CD14-positive monocyte (primary cell): ENCODE measurements at regions not wholly inside any gene's neighbourhood (a gene's known extent, or its start where the extent isn't known, plus 50 kb on each side); places are given as distances from the start of the nearest gene placed in this dataset.

Experiments used
- DNase-seq, 3 donors: peaks; one replicate each; pipeline ENCODE4 v3.0.0-alpha.2; 2011 to 2022
- H2AFZ ChIP-seq: 2 replicates; pipeline ENCODE4 v1.6.0; 2012; ENCODE audit warnings: mild to moderate bottlenecking, low read depth, low read length, inconsistent platforms; ENCODE audit not compliant: insufficient read depth, poor library complexity, severe bottlenecking
- H3K27ac ChIP-seq, 2 donors: 1 replicate in 1 of 2; 2 replicates in 1 of 2; pipeline ENCODE4 v1.5.1; 2012 to 2013; ENCODE audit warnings: low read length in 2 of 2, control low read depth in 1 of 2, inconsistent platforms in 1 of 2, low read depth in 1 of 2, mild to moderate bottlenecking in 1 of 2
- H3K27me3 ChIP-seq, 2 donors: one replicate each; pipeline versions ENCODE4 v1.6.0 to v1.6.1; 2011 to 2013; ENCODE audit warnings: low read length in 2 of 2; ENCODE audit not compliant: control insufficient read depth in 2 of 2, insufficient read depth in 2 of 2
- H3K36me3 ChIP-seq, 2 donors: replicated peaks in 1 of 2; 1 replicate in 1 of 2; 2 replicates in 1 of 2; pipeline versions ENCODE4 v1.5.1 to v1.6.1; 2012 to 2013; ENCODE audit warnings: low read length in 2 of 2, control low read depth in 1 of 2, inconsistent platforms in 1 of 2, mild to moderate bottlenecking in 1 of 2; ENCODE audit not compliant: insufficient read depth in 2 of 2, control insufficient read depth in 1 of 2
- H3K4me1 ChIP-seq, 2 donors: 1 replicate in 1 of 2; 2 replicates in 1 of 2; pipeline versions ENCODE4 v1.5.1 to v1.6.1; 2012 to 2013; ENCODE audit warnings: low read length in 2 of 2, control low read depth in 1 of 2, inconsistent platforms in 1 of 2, mild to moderate bottlenecking in 1 of 2, moderate library complexity in 1 of 2; ENCODE audit not compliant: insufficient read depth in 2 of 2, control insufficient read depth in 1 of 2
- H3K4me2 ChIP-seq: replicated peaks from 2 replicates; pipeline ENCODE3; 2012; ENCODE audit warnings: low read length, moderate library complexity, mild to moderate bottlenecking; ENCODE audit not compliant: poor library complexity, severe bottlenecking; ENCODE audit errors: extremely low read depth
- H3K4me3 ChIP-seq, 3 experiments: fragments of 200-600 bp in 1 of 3; sonication (generic) in 1 of 3; replicated peaks in 1 of 3; 1 replicate in 2 of 3; 2 replicates in 1 of 3; pipeline ENCODE4 v1.5.1; 2011 to 2013; ENCODE audit warnings: low read length in 3 of 3, mild to moderate bottlenecking in 3 of 3, control low read depth in 2 of 3, low read depth in 2 of 3, inconsistent platforms in 1 of 3, moderate library complexity in 1 of 3
- H3K79me2 ChIP-seq: 2 replicates; pipeline ENCODE4 v1.6.0; 2012; ENCODE audit warnings: mild to moderate bottlenecking, control low read depth, inconsistent platforms, low read length, moderate library complexity; ENCODE audit not compliant: insufficient read depth
- H3K9ac ChIP-seq: 2 replicates; pipeline ENCODE4 v1.6.0; 2017; ENCODE audit warnings: low read length, mild to moderate bottlenecking; ENCODE audit not compliant: insufficient read depth, poor library complexity, severe bottlenecking
- H3K9me3 ChIP-seq, 2 donors: replicated peaks in 1 of 2; 1 replicate in 1 of 2; 2 replicates in 1 of 2; pipeline versions ENCODE4 v1.5.1 to v1.6.1; 2012 to 2013; ENCODE audit warnings: low read length in 2 of 2, control low read depth in 1 of 2; ENCODE audit not compliant: control insufficient read depth in 1 of 2, insufficient read depth in 1 of 2
- H4K20me1 ChIP-seq: 2 replicates; pipeline ENCODE4 v1.6.0; 2012; ENCODE audit warnings: mild to moderate bottlenecking, low read length, control low read depth, moderate library complexity; ENCODE audit not compliant: insufficient read depth
- H3K27ac Mint-ChIP-seq, 7 donors: one replicate each; pipeline ENCODE4 v1.8.0; 2020; ENCODE audit warnings: mild to moderate bottlenecking in 7 of 7, mixed read lengths in 7 of 7, moderate library complexity in 6 of 7, inconsistent platforms in 2 of 7
- H3K27me3 Mint-ChIP-seq, 3 donors: one replicate each; pipeline ENCODE4 v1.8.0; 2021 to 2022; ENCODE audit warnings: low read depth in 3 of 3, mild to moderate bottlenecking in 3 of 3, mixed read lengths in 3 of 3, moderate library complexity in 3 of 3, inconsistent platforms in 1 of 3
- H3K36me3 Mint-ChIP-seq, 2 donors: one replicate each; pipeline ENCODE4 v1.8.0; 2020; ENCODE audit warnings: mixed read lengths in 2 of 2, inconsistent platforms in 1 of 2, mild to moderate bottlenecking in 1 of 2
- H3K4me1 Mint-ChIP-seq: one replicate; pipeline ENCODE4 v1.8.0; 2020; ENCODE audit warnings: mild to moderate bottlenecking, mixed read lengths
- H3K4me3 Mint-ChIP-seq, 2 donors: one replicate each; pipeline ENCODE4 v1.8.0; 2020; ENCODE audit warnings: mild to moderate bottlenecking in 2 of 2, mixed read lengths in 2 of 2, moderate library complexity in 1 of 2
- H3K9me3 Mint-ChIP-seq, 7 donors: one replicate each; pipeline ENCODE4 v1.8.0; 2020 to 2022; ENCODE audit warnings: mixed read lengths in 7 of 7, mild to moderate bottlenecking in 6 of 7, moderate library complexity in 6 of 7, inconsistent platforms in 2 of 7
- CTCF ChIP-seq: fragments of 200-600 bp; IDR thresholded peaks from one replicate; pipeline ENCODE4 v1.8.0; 2022; ENCODE audit warnings: antibody characterized with exemption, mild to moderate bottlenecking
- WGBS: methylation state at CpG from one replicate; pipeline ENCODE4 v1.1.5; 2013; ENCODE audit warnings: missing lambda C conversion rate; ENCODE audit not compliant: insufficient coverage; 5-methylcytosine and 5-hydroxymethylcytosine counted together
- intact Hi-C, 2 donors: fragments of 100-400 bp; cut with micrococcal nuclease; formaldehyde crosslinking; loops; one replicate each; pipeline versions ENCODE4 v1.15.0 to v1.15.1; 2023

GRCh38 chr13:105874814-105875213, 660.6 kb downstream of the EFNB2 start:
- Mint-ChIP-seq H3K4me3 (no peak overlapping the region), H3K27me3 (no peaks in the 10 kb centered on the region), H3K27ac (no peak overlapping the region), H3K4me1 (no peaks in the 10 kb centered on the region), H3K36me3 (no peaks in the 10 kb centered on the region), H3K9me3 (peaks cover 0 to 9% (median 3%) of the 10 kb centered on the region in 7 donors)
- H3K4me3 ChIP-seq, result no peak overlapping the region
- no peaks in the 10 kb centered on the region for H3K36me3 ChIP-seq
- H3K4me1 ChIP-seq, result no peaks in the 10 kb centered on the region
- H3K79me2 ChIP-seq, result no peaks in the 10 kb centered on the region
- H3K27ac ChIP-seq, result no peak overlapping the region
- H4K20me1 ChIP-seq, result no peaks in the 10 kb centered on the region
- DNase-seq, result no peak
- no peaks in the 10 kb centered on the region for H3K27me3 ChIP-seq
- TF ChIP-seq CTCF, result no peak
- no peak overlapping the region for H3K9ac ChIP-seq
- H3K4me2 ChIP-seq, result no peak overlapping the region
- H3K9me3 ChIP-seq, result peaks cover 4 to 5% of the 10 kb centered on the region in 2 donors
- intact Hi-C loops, result no loop called here
- no peak overlapping the region for H2AFZ ChIP-seq

GRCh38 chr13:105871768-105872167, 663.7 kb downstream of the EFNB2 start:
- DNase-seq, result no peak
- no peak for TF ChIP-seq CTCF

More at GRCh38 chr13:105871768-105872167, 663.7 kb downstream of the EFNB2 start:
- Histone ChIP-seq H3K9me3 (peaks cover 0 to 4% of the 10 kb centered on the region in 2 donors), H4K20me1 (no peaks in the 10 kb centered on the region), H3K9ac (no peak overlapping the region), H3K27me3 (no peaks in the 10 kb centered on the region), H3K36me3 (no peaks in the 10 kb centered on the region), H3K4me1 (no peaks in the 10 kb centered on the region), H3K79me2 (no peaks in the 10 kb centered on the region), H3K27ac (no peak overlapping the region), H3K4me2 (no peak overlapping the region), H3K4me3 (no peak overlapping the region), H2AFZ (no peak overlapping the region)
- H3K27ac Mint-ChIP-seq, result no peak overlapping the region
- no peak overlapping the region for H3K4me3 Mint-ChIP-seq
- no peaks in the 10 kb centered on the region for H3K27me3 Mint-ChIP-seq
- peaks cover 0 to 8% (median 3%) of the 10 kb centered on the region in 7 donors for H3K9me3 Mint-ChIP-seq
- no CpG with 5 or more reads among the region's 1 CpG for WGBS
- no peaks in the 10 kb centered on the region for H3K4me1 Mint-ChIP-seq
- intact Hi-C loops, result no loop called here
- no peaks in the 10 kb centered on the region for H3K36me3 Mint-ChIP-seq
